ENCODE measurements at regions not wholly inside any gene's neighbourhood (a gene's known extent, or its start where the extent isn't known, plus 50 kb on each side); places are given as distances from the start of the nearest gene placed in this dataset.

DNA sequence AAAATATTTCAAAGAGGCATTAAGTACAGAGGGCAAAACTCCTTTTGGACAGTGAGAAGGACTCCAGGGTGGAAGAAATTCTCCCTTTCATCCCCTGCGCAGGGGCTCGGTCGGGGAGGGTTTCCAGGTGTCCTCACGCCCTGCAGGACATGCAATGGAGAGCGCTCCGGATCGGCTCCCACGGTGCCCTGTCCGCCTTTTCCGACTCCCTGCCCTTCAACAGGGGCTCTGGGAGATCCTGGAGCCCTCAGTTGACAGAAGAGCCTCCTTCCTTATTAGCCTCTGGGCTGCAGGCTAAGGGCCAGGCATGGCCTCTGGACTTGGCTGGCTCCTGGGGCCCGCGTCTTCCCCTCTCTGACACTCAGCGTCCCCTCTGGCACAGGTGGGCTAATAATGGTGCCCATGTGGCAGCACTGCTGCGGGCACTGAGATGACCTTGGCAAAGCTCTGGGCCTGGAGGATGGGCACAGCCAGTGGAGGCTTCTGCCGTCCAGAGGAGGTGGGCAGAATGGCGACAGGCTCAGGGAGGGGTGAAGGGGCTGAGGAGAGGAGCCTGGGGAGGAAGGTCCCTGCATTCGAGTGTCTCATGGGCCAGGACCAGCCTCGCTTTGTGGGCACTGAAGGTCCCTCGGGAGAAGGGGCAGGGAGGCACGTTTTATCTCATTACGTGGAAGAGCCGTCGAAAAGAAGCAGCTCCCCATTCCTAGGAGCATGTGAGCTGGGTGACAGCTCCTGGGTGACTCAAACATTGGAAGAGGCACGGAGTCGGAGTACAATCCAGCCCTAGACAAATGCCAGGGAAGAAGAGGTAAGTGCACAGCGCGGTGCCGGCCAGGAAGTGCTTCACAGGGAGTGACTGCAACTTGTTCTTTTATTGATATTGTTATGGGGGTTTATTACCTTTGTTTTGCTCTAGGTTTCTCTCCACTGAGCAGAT, 161.7 kb downstream of the IRF8 start:
- ChIA-PET CTCF (no interaction called here), RAD21 (ENCODE audit: unreplicated experiment) (no interaction called here), SMC1A (ENCODE audit: uncharacterized antibody, unreplicated experiment) (no interaction called here), POLR2A (no interaction called here)
- no peak for TF ChIP-seq GATAD2B (conservative IDR thresholded peaks at IDR 0.05; ENCODE audit: low read depth)
- no peak for TF ChIP-seq DPF2 (IDR thresholded peaks at IDR 0.05)
- TF ChIP-seq, protein P1, sequence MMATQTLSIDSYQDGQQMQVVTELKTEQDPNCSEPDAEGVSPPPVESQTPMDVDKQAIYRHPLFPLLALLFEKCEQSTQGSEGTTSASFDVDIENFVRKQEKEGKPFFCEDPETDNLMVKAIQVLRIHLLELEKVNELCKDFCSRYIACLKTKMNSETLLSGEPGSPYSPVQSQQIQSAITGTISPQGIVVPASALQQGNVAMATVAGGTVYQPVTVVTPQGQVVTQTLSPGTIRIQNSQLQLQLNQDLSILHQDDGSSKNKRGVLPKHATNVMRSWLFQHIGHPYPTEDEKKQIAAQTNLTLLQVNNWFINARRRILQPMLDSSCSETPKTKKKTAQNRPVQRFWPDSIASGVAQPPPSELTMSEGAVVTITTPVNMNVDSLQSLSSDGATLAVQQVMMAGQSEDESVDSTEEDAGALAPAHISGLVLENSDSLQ (IDR thresholded peaks at IDR 0.05): no peak
- no peak for TF ChIP-seq CHD1 (IDR thresholded peaks at IDR 0.05; ENCODE audit: low read depth, low read length)
- TF ChIP-seq REST (IDR thresholded peaks at IDR 0.05; ENCODE audit: low read depth, low read length): no peak
- TF ChIP-seq, protein P2, sequence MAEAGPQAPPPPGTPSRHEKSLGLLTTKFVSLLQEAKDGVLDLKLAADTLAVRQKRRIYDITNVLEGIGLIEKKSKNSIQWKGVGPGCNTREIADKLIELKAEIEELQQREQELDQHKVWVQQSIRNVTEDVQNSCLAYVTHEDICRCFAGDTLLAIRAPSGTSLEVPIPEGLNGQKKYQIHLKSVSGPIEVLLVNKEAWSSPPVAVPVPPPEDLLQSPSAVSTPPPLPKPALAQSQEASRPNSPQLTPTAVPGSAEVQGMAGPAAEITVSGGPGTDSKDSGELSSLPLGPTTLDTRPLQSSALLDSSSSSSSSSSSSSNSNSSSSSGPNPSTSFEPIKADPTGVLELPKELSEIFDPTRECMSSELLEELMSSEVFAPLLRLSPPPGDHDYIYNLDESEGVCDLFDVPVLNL (IDR thresholded peaks at IDR 0.05; ENCODE audit: low read depth, low read length): no peak
- no peak for TF ChIP-seq STAT1 (conservative IDR thresholded peaks at IDR 0.05)
- no peak for TF ChIP-seq ZNF622 (IDR thresholded peaks at IDR 0.05)
- TF ChIP-seq FOXM1 (IDR thresholded peaks at IDR 0.05; ENCODE audit: low read depth, low read length): no peak
- TF ChIP-seq, protein P3, sequence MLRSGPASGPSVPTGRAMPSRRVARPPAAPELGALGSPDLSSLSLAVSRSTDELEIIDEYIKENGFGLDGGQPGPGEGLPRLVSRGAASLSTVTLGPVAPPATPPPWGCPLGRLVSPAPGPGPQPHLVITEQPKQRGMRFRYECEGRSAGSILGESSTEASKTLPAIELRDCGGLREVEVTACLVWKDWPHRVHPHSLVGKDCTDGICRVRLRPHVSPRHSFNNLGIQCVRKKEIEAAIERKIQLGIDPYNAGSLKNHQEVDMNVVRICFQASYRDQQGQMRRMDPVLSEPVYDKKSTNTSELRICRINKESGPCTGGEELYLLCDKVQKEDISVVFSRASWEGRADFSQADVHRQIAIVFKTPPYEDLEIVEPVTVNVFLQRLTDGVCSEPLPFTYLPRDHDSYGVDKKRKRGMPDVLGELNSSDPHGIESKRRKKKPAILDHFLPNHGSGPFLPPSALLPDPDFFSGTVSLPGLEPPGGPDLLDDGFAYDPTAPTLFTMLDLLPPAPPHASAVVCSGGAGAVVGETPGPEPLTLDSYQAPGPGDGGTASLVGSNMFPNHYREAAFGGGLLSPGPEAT (IDR thresholded peaks at IDR 0.05; ENCODE audit: low read depth): no peak
- no peak for TF ChIP-seq SPI1 (IDR thresholded peaks at IDR 0.05; ENCODE audit: borderline replicate concordance, insufficient read depth, low read depth, low read length)
- TF ChIP-seq, protein P4, sequence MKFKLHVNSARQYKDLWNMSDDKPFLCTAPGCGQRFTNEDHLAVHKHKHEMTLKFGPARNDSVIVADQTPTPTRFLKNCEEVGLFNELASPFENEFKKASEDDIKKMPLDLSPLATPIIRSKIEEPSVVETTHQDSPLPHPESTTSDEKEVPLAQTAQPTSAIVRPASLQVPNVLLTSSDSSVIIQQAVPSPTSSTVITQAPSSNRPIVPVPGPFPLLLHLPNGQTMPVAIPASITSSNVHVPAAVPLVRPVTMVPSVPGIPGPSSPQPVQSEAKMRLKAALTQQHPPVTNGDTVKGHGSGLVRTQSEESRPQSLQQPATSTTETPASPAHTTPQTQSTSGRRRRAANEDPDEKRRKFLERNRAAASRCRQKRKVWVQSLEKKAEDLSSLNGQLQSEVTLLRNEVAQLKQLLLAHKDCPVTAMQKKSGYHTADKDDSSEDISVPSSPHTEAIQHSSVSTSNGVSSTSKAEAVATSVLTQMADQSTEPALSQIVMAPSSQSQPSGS (IDR thresholded peaks at IDR 0.05; ENCODE audit: low read length): no peak
- no peak for TF ChIP-seq ASH2L (IDR thresholded peaks at IDR 0.05; ENCODE audit: borderline replicate concordance, low read depth)
- Histone ChIP-seq H4K20me1 (ENCODE audit: control insufficient read depth, insufficient read depth) (no peaks in the 10 kb centered on the region), H3K9me3 (replicated peaks; ENCODE audit: control insufficient read depth, insufficient read depth, low read length) (no peaks in the 10 kb centered on the region), H3K4me2 (ENCODE audit: control insufficient read depth, insufficient read depth) (no peak overlapping the region), H3K79me2 (ENCODE audit: control insufficient read depth, insufficient read depth, low read length) (no peaks in the 10 kb centered on the region), H3K9ac (ENCODE audit: control insufficient read depth, insufficient read depth, low read length) (no peak overlapping the region), H3K4me3 (no peak overlapping the region), H3K36me3 (ENCODE audit: control insufficient read depth in 2 of 2, insufficient read depth in 2 of 2, low read length in 1 of 2) (no peaks in the 10 kb centered on the region), H3K27ac (ENCODE audit: control insufficient read depth, insufficient read depth) (no peak overlapping the region), H3K27me3 (replicated peaks in 1 of 2; ENCODE audit: control insufficient read depth in 2 of 2, insufficient read depth in 2 of 2, low read length in 1 of 2) (no peaks in the 10 kb centered on the region; a peak in 1 of 4 replicates), H3K4me1 (ENCODE audit: control insufficient read depth, insufficient read depth, low read length) (no peaks in the 10 kb centered on the region), H2AFZ (ENCODE audit: control insufficient read depth, low read depth, low read length) (no peak overlapping the region)
- no peak for ATAC-seq
- FAIRE-seq: no peak
- in situ Hi-C loops (cut with MboI): no loop called here
- 22% methylated on average over 28 of the region's 28 CpGs for WGBS (ENCODE audit: insufficient coverage, insufficient replicate concordance, low lambda C conversion rate, missing lambda C conversion rate)
- intact Hi-C loops (cut with micrococcal nuclease; ENCODE audit: unreplicated experiment): no loop called here
- DNase-seq (ENCODE audit: low read depth, low spot score): no peak
- BruUV-seq (replicated peaks): no TSS peak

All from GM12878 (cell line).